HG03442 (cell line): ENCODE measurements at regions not wholly inside any gene's neighbourhood (a gene's known extent, or its start where the extent isn't known, plus 50 kb on each side); places are given as distances from the start of the nearest gene placed in this dataset.
"Not testable (repeated sequence)": the region's sequence is repeated elsewhere in the genome, so short reads cannot be mapped to it uniquely, and the experiment has no call there.

Experiments
- ATAC-seq: cut with Tn5 transposase; IDR thresholded peaks from one replicate; pipeline ENCODE4 v1.9.1; 2021; ENCODE audit warnings: mild to moderate bottlenecking, moderate library complexity; ENCODE audit not compliant: unreplicated experiment

- no peak for ATAC-seq
Measured at GRCh38 chr14:62462988-62463387, 582.3 kb downstream of the KCNH5 start.

- ATAC-seq: no peak
Measured at GRCh38 chr14:62468946-62469345, 576.3 kb downstream of the KCNH5 start.

- no peak for ATAC-seq
Measured at GRCh38 chr14:62470935-62471334, 574.3 kb downstream of the KCNH5 start.

- no peak for ATAC-seq
Measured at GRCh38 chr14:62491146-62491545, 554.1 kb downstream of the KCNH5 start.

- no peak for ATAC-seq
Measured at GRCh38 chr14:62497708-62498107, 547.5 kb downstream of the KCNH5 start.

GRCh38 chr14:62501021-62501750, 544.1 kb downstream of the KCNH5 start:
- ATAC-seq: no peak

GRCh38 chr14:62505045-62505444, 540.2 kb downstream of the KCNH5 start:
- ATAC-seq: no peak

GRCh38 chr14:62521309-62521708, 523.9 kb downstream of the KCNH5 start:
- not testable (repeated sequence) for ATAC-seq

- no peak for ATAC-seq
Measured at GRCh38 chr14:62528296-62528695, 517.0 kb downstream of the KCNH5 start.

GRCh38 chr14:62532181-62532580, 513.1 kb downstream of the KCNH5 start:
- no peak for ATAC-seq

- no peak for ATAC-seq
Measured at GRCh38 chr14:62546862-62547474, 498.3 kb downstream of the KCNH5 start.

- no peak for ATAC-seq
Measured at GRCh38 chr14:62557416-62557815, 487.8 kb downstream of the KCNH5 start.

- no peak for ATAC-seq
Measured at GRCh38 chr14:62558451-62558850, 486.8 kb downstream of the KCNH5 start.

- ATAC-seq: no peak
Measured at GRCh38 chr14:62585247-62585646, 460.0 kb downstream of the KCNH5 start.

- ATAC-seq: no peak
Measured at GRCh38 chr14:62592877-62593276, 452.4 kb downstream of the KCNH5 start.

GRCh38 chr14:62597143-62597542, 448.1 kb downstream of the KCNH5 start:
- no peak for ATAC-seq

- ATAC-seq: no peak
Measured at GRCh38 chr14:62599616-62600385, 445.5 kb downstream of the KCNH5 start.

GRCh38 chr14:62602712-62603111, 442.5 kb downstream of the KCNH5 start:
- no peak for ATAC-seq

GRCh38 chr14:62604524-62604923, 440.7 kb downstream of the KCNH5 start:
- no peak for ATAC-seq

GRCh38 chr14:62614122-62614521, 431.1 kb downstream of the KCNH5 start:
- ATAC-seq: no peak

- no peak for ATAC-seq
Measured at GRCh38 chr14:62616668-62617067, 428.6 kb downstream of the KCNH5 start.

- ATAC-seq: no peak
Measured at GRCh38 chr14:62626416-62626815, 418.8 kb downstream of the KCNH5 start.
